KMS-11 (cell line): ENCODE measurements at regions not wholly inside any gene's neighbourhood (a gene's known extent, or its start where the extent isn't known, plus 50 kb on each side); places are given as distances from the start of the nearest gene placed in this dataset.

Experiments
- H2AFZ ChIP-seq: fragments of 200-600 bp; sonication (generic); 2 replicates; pipeline ENCODE4 v1.6.1; 2016; ENCODE audit warnings: antibody characterized with exemption, mixed run types, low read depth
- H3K27ac ChIP-seq: fragments of 200-600 bp; sonication (generic); 2 replicates; pipeline ENCODE4 v1.6.1; 2016; ENCODE audit warnings: mild to moderate bottlenecking, mixed run types
- H3K27me3 ChIP-seq: fragments of 200-600 bp; sonication (generic); 2 replicates; pipeline ENCODE4 v1.6.1; 2017; ENCODE audit warnings: mild to moderate bottlenecking, low read depth, mixed run types, moderate library complexity; ENCODE audit not compliant: insufficient read depth
- H3K36me3 ChIP-seq: fragments of 200-600 bp; sonication (generic); 2 replicates; pipeline ENCODE4 v1.6.1; 2017; ENCODE audit warnings: mild to moderate bottlenecking, mixed run types; ENCODE audit not compliant: insufficient read depth
- H3K4me1 ChIP-seq: fragments of 200-600 bp; sonication (generic); 2 replicates; pipeline ENCODE4 v1.6.1; 2016; ENCODE audit warnings: mild to moderate bottlenecking, low read depth, mixed run types; ENCODE audit not compliant: poor library complexity, severe bottlenecking
- H3K4me2 ChIP-seq: fragments of 200-600 bp; sonication (generic); 2 replicates; pipeline ENCODE4 v1.7.0; 2016; ENCODE audit warnings: mild to moderate bottlenecking, mixed run types
- H3K4me3 ChIP-seq: fragments of 200-600 bp; sonication (generic); IDR thresholded peaks from 2 replicates; pipeline ENCODE4 v1.6.1; 2017; ENCODE audit warnings: low read depth, low read length, mixed read lengths; ENCODE audit not compliant: insufficient read depth
- H3K79me2 ChIP-seq: fragments of 200-600 bp; sonication (generic); 2 replicates; pipeline ENCODE4 v1.6.1; 2016; ENCODE audit warnings: low read depth, mixed run types; ENCODE audit not compliant: insufficient read depth
- H3K9ac ChIP-seq: fragments of 200-600 bp; sonication (generic); 2 replicates; pipeline ENCODE4 v1.6.1; 2016; ENCODE audit warnings: mild to moderate bottlenecking, mixed run types
- H4K20me1 ChIP-seq: fragments of 200-600 bp; sonication (generic); 2 replicates; pipeline ENCODE4 v1.6.1; 2016; ENCODE audit warnings: mild to moderate bottlenecking, mixed run types; ENCODE audit not compliant: insufficient read depth
- TF ChIP-seq, protein P1 (sequence below): fragments of 200-600 bp; sonication (generic); conservative IDR thresholded peaks from 2 replicates; pipeline ENCODE4 v1.6.1; 2017; ENCODE audit warnings: low read depth, mild to moderate bottlenecking, antibody characterized with exemption, low read length, moderate library complexity, mixed read lengths

DNA sequence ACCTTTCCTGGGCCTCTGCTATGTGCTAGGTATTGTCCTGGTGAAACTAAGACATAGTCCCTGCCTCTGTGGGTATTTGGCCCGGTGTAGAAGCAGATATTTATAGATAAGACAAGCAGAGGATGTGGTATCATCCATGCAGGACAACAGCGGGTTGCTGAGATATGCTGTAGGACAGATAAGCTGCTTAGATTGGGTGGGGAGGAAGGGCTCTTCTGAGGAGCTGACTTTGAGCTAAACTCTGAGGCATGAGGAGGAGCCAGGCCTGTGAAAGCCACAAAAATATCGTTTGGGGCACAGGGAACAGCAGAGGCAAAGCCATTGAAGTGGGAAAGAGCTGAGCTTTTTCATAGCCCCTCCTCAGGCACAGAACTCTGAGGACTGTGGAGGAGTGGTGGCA lies 492.5 kb upstream of the CFAP20DC start:
- Histone ChIP-seq H3K4me2 (no peak overlapping the region), H3K4me3 (no peak overlapping the region), H3K9ac (no peak overlapping the region), H3K4me1 (no peaks in the 10 kb centered on the region), H4K20me1 (no peaks in the 10 kb centered on the region), H3K36me3 (no peaks in the 10 kb centered on the region), H3K27me3 (no peaks in the 10 kb centered on the region), H3K27ac (no peak overlapping the region), H3K79me2 (no peaks in the 10 kb centered on the region), H2AFZ (no peak overlapping the region)
- TF ChIP-seq, protein P1, sequence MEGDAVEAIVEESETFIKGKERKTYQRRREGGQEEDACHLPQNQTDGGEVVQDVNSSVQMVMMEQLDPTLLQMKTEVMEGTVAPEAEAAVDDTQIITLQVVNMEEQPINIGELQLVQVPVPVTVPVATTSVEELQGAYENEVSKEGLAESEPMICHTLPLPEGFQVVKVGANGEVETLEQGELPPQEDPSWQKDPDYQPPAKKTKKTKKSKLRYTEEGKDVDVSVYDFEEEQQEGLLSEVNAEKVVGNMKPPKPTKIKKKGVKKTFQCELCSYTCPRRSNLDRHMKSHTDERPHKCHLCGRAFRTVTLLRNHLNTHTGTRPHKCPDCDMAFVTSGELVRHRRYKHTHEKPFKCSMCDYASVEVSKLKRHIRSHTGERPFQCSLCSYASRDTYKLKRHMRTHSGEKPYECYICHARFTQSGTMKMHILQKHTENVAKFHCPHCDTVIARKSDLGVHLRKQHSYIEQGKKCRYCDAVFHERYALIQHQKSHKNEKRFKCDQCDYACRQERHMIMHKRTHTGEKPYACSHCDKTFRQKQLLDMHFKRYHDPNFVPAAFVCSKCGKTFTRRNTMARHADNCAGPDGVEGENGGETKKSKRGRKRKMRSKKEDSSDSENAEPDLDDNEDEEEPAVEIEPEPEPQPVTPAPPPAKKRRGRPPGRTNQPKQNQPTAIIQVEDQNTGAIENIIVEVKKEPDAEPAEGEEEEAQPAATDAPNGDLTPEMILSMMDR = no peak

- Histone ChIP-seq H3K27me3 (no peaks in the 10 kb centered on the region), H3K4me1 (no peaks in the 10 kb centered on the region), H3K27ac (no peak overlapping the region), H4K20me1 (no peaks in the 10 kb centered on the region), H3K9ac (no peak overlapping the region), H3K4me2 (no peak overlapping the region), H3K79me2 (no peaks in the 10 kb centered on the region), H3K4me3 (no peak overlapping the region), H2AFZ (no peak overlapping the region), H3K36me3 (no peaks in the 10 kb centered on the region)
- TF ChIP-seq, protein P1 = no peak
Measured at GRCh38 chr3:59540696-59541095, 490.9 kb upstream of the CFAP20DC start.

GRCh38 chr3:59540241-59540640 lies 490.4 kb upstream of the CFAP20DC start:
- H3K4me1 ChIP-seq = no peaks in the 10 kb centered on the region
- H3K4me3 ChIP-seq = no peak overlapping the region
- no peaks in the 10 kb centered on the region for H4K20me1 ChIP-seq
- H2AFZ ChIP-seq = no peak overlapping the region
- H3K36me3 ChIP-seq = no peaks in the 10 kb centered on the region
- H3K4me2 ChIP-seq = no peak overlapping the region
- no peaks in the 10 kb centered on the region for H3K79me2 ChIP-seq
- no peak overlapping the region for H3K9ac ChIP-seq
- H3K27ac ChIP-seq = no peak overlapping the region
- no peaks in the 10 kb centered on the region for H3K27me3 ChIP-seq
- TF ChIP-seq, protein P1 = no peak

GRCh38 chr3:59538753-59539432 lies 489.1 kb upstream of the CFAP20DC start:
- Histone ChIP-seq H3K9ac (no peak overlapping the region), H3K4me3 (no peak overlapping the region), H3K27ac (no peak overlapping the region), H3K79me2 (no peaks in the 10 kb centered on the region), H2AFZ (no peak overlapping the region), H3K4me2 (no peak overlapping the region), H4K20me1 (no peaks in the 10 kb centered on the region), H3K36me3 (no peaks in the 10 kb centered on the region), H3K4me1 (no peaks in the 10 kb centered on the region), H3K27me3 (no peaks in the 10 kb centered on the region)
- TF ChIP-seq, protein P1 = no peak
